GM12801 (cell line): ENCODE measurements at regions not wholly inside any gene's neighbourhood (a gene's known extent, or its start where the extent isn't known, plus 50 kb on each side); places are given as distances from the start of the nearest gene placed in this dataset.

Source experiments
- CTCF ChIP-seq: IDR thresholded peaks from one replicate; pipeline ENCODE4 v1.5.1; 2011; ENCODE audit warnings: control low read depth; ENCODE audit not compliant: insufficient read length; ENCODE audit errors: extremely low read depth

DNA sequence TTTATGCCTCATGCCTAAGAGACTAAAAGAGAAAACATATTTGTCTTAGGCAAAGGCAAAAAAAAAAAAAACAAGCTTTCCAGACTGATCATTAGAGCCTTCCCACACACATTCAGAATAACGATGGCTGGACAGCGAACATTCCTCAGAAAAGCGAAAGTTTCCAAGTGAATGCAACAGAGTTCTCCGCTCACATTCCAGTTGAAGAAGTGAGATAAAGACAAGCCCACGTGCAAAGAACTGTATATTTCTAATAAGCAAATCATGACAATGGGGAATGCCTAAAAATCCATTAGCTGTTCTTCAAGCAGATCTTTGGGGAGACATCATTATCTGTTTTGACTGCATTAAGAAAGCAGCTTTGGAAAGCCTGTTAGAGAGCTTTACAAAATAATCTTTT is 347.9 kb downstream of the METTL4 start:
- TF ChIP-seq CTCF: no peak

DNA sequence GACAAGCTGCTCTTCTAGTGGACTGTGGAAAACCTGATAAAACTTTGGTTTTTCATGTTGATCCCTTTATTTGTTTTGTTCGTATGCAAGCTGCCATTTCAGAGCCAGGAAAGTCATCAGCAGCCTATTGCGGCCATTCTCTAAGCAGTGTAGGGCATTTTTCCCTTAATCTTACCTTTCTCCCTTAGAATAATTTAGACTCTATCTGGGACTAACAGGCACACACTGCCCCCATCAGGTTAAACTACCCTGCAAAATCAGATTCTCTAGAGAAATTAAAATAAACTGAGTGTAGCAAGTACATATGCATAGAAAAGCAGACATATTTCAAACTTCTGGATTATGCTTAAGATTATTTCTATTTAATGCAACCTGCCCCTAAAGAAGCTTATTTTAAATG is 347.5 kb downstream of the METTL4 start:
- TF ChIP-seq CTCF: no peak

GRCh38 chr18:2236232-2236631 is 335.1 kb downstream of the METTL4 start:
- TF ChIP-seq CTCF: no peak

DNA sequence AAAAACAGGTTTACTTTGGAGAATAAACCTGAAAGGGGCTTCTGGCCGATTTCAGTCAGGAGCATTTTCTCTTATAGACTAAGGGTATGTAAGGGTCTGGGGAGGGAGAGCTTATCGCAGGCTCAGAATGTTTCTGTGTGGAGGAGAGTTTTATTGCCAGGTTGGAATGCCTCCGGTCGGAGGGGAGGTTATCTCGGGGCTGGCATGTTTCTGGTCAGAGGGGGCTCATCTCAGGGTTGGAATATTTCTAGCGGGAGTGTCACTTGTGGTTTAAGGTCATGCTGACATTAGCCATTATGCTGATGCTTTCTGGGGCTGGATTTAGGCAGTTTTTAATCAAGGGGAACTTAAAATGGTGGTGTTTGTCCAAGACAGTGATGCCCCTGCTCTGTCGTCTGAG is 333.6 kb downstream of the METTL4 start:
- TF ChIP-seq CTCF: no peak

DNA sequence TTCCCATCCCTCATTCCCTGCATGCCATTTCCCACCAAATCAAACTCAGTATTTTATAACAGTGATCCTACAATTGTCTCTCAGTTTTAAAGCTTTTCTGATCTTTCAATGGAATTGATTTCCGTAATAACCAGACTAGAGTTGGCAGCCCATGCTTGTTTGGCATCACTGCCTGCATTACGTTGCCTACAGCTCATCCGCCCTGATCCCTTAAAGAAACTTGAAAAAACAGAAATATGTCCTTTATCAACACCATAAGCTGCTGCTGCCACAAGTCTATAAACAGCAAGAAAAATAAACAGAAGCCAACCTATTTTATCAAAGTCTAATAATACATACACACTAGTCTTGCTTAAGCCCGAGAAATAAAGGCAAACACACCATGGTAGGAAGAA is 331.0 kb downstream of the METTL4 start:
- TF ChIP-seq CTCF: no peak

DNA sequence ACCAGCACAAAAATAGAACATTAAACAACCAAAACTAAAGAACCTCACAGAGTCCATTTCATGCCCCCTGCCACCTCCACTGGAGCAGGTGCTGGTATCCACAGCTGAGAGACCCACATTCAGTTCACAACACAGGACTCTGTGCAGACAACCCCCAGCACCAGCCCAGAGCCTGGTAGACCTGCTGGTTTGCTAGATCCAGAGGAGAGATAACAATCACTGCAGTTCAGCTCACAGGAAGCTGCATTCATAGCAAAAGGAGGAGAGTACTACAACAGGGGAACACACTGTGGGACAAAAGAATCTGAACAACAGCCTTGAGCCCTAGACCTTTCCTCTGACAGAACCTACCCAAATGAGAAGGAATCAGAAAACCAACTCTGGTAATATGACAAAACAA is 326.7 kb downstream of the METTL4 start:
- no peak for TF ChIP-seq CTCF

GRCh38 chr18:2254977-2255376 is 316.3 kb downstream of the METTL4 start:
- TF ChIP-seq CTCF: no peak

DNA sequence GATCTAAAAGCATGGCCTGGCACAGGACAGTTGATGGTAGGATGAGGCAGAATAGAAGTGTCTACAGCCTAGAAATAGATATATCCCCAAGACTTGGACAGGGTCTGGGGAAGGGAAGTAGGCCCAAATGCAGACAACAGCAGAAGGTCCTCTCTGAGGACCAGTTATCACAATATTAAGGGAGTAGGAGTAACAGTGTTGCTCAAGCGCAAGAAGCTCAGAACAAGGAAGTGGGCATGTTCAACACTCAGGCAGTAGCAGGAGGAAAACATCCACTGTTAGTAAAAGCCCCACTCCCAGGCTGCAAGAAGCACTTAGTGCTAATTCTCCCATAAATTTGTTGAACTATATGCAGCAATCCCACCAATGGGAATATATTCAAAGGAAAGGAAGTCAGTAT is 314.7 kb downstream of the METTL4 start:
- TF ChIP-seq CTCF: no peak
